IMR-90 (cell line): ENCODE measurements at regions not wholly inside any gene's neighbourhood (a gene's known extent, or its start where the extent isn't known, plus 50 kb on each side); places are given as distances from the start of the nearest gene placed in this dataset.

Source experiments
- CTCF ChIP-seq: conservative IDR thresholded peaks from 2 replicates; pipeline ENCODE4 v1.5.1; 2012; ENCODE audit warnings: mild to moderate bottlenecking, low read depth, low read length, improper control_type of control experiment
- FOS ChIP-seq: fragments of 150-350 bp; IDR thresholded peaks from 2 replicates; pipeline ENCODE4 v1.6.1; 2016; ENCODE audit warnings: low read depth, low read length
- POLR2A ChIP-seq: IDR thresholded peaks from 2 replicates; pipeline ENCODE4 v1.6.1; 2012; ENCODE audit warnings: mild to moderate bottlenecking, low read depth, low read length
- RFX5 ChIP-seq: IDR thresholded peaks from 2 replicates; pipeline ENCODE4 v1.8.0; 2012; ENCODE audit warnings: low read depth, mild to moderate bottlenecking, low read length, moderate library complexity
- SMC3 ChIP-seq: fragments of 150-350 bp; IDR thresholded peaks from 2 replicates; pipeline ENCODE4 v1.6.1; 2016; ENCODE audit warnings: low read depth, mild to moderate bottlenecking, antibody characterized with exemption, low read length, moderate library complexity

DNA sequence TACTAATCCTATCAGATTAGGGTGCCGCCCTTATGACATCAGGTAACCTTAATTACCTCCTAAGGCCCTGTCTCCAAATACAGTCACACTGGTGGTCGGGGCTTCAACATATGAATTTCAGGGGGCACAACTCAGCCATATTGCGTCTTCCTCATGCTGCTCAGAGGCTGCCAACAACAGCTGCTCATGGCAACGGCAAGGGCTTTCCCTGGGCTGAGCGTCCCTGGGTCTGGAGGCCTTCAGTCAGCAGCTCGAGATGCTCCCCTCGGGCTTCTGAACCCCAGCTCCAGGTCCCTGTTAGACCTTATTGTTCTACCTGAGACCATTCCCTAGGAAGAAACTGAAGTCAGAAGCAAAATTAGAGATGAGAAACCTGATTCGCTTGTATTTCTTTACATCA, 157.2 kb downstream of the TMEM132E start:
- TF ChIP-seq POLR2A (no peak), RFX5 (no peak), FOS (no peak), SMC3 (no peak), CTCF (no peak)
